K562 (cell line): ENCODE measurements at regions not wholly inside any gene's neighbourhood (a gene's known extent, or its start where the extent isn't known, plus 50 kb on each side); places are given as distances from the start of the nearest gene placed in this dataset.

Experiments used
- ATAC-seq: fragments of 200-7000 bp; cut with Tn5 transposase; 3 replicates; pipeline ENCODE4 v1.9.1; 2020; ENCODE audit warnings: moderate library complexity
- BruUV-seq: library from RNA; stranded (reverse); fragments of 400-500 nt; replicated peaks from 2 replicates; lab custom pipeline; 2021; lab: Mats Ljungman, UMichigan
- CTCF ChIA-PET: fragments of 300-600 bp; formaldehyde crosslinking; extraction: SDS; loops from one replicate; lab custom pipeline; 2021; ENCODE audit warnings: low intra/inter-chr PET ratio; lab: Yijun Ruan, JAX
- POLR2A ChIA-PET: fragments of 300-600, 350-650 bp; sonication (Branson Sonifier 250); formaldehyde crosslinking; extraction: SDS; loops from one replicate; lab custom pipeline; 2021; ENCODE audit warnings: antibody characterized with exemption, inconsistent platforms; lab: Yijun Ruan, JAX
- DNase-seq, 4 experiments: peaks; one replicate each; pipeline versions ENCODE4 v3.0.0 to v3.0.0-alpha.2; 2011 to 2018; ENCODE audit warnings: low spot score in 3 of 4, mixed read lengths in 3 of 4; ENCODE audit errors: extremely low read depth in 1 of 4
- FAIRE-seq: peaks from 2 replicates; lab custom pipeline; 2011; peaks lifted over from hg19 to GRCh38; lab: Jason Lieb, UNC
- H2AFZ ChIP-seq: 2 replicates; pipeline ENCODE4 v1.6.0; 2011; ENCODE audit warnings: low read depth, low read length, control low read depth, inconsistent platforms
- H3K27ac ChIP-seq: fragments of 200-600 bp; 3 replicates; pipeline ENCODE4 v1.8.0; 2011; ENCODE audit warnings: low read depth, mild to moderate bottlenecking, control low read depth, inconsistent platforms, low read length, moderate library complexity, mixed read lengths; ENCODE audit errors: extremely low read depth
- H3K27me3 ChIP-seq, 2 experiments: fragments of 300-600 bp in 1 of 2; 2 replicates in 1 of 2; 3 replicates in 1 of 2; pipeline versions ENCODE4 v1.6.0 to v1.8.0; 2011; ENCODE audit warnings: inconsistent platforms in 2 of 2, low read length in 2 of 2, mild to moderate bottlenecking in 1 of 2, mixed read lengths in 1 of 2, moderate library complexity in 1 of 2; ENCODE audit not compliant: control insufficient read depth in 2 of 2, insufficient read depth in 2 of 2
- H3K36me3 ChIP-seq: fragments of 300-600 bp; 3 replicates; pipeline ENCODE4 v1.8.0; 2011; ENCODE audit warnings: mild to moderate bottlenecking, low read length, inconsistent platforms; ENCODE audit not compliant: control insufficient read depth, insufficient read depth
- H3K4me1 ChIP-seq, 2 experiments: fragments of 200-600 bp in 1 of 2; replicated peaks in 1 of 2; 2 replicates in 1 of 2; 3 replicates in 1 of 2; pipeline versions ENCODE4 v1.5.1 to v1.8.0; 2011; ENCODE audit warnings: inconsistent platforms in 2 of 2, low read length in 2 of 2, mild to moderate bottlenecking in 1 of 2, mixed read lengths in 1 of 2, moderate library complexity in 1 of 2; ENCODE audit not compliant: control insufficient read depth in 2 of 2, insufficient read depth in 2 of 2
- H3K4me2 ChIP-seq: 2 replicates; pipeline ENCODE4 v1.6.1; 2011; ENCODE audit warnings: low read length, control low read depth, inconsistent platforms, mixed read lengths; ENCODE audit not compliant: insufficient read depth
- H3K4me3 ChIP-seq: fragments of 200-600 bp; sonication (generic), shearing (Covaris generic); 2 replicates; pipeline ENCODE4 v1.5.1; 2016; ENCODE audit warnings: control low read depth, inconsistent platforms
- H3K79me2 ChIP-seq: fragments of 200-600 bp; 3 replicates; pipeline ENCODE4 v1.8.0; 2011; ENCODE audit warnings: low read length, inconsistent platforms; ENCODE audit not compliant: control insufficient read depth, insufficient read depth
- H3K9ac ChIP-seq, 2 experiments: 2 replicates each; pipeline versions ENCODE4 v1.6.0 to v1.6.1; 2011; ENCODE audit warnings: low read depth in 2 of 2, low read length in 2 of 2, control low read depth in 1 of 2, inconsistent platforms in 1 of 2, mild to moderate bottlenecking in 1 of 2, mixed read lengths in 1 of 2; ENCODE audit not compliant: insufficient read depth in 1 of 2
- H3K9me1 ChIP-seq: one replicate; pipeline ENCODE4 v1.6.0; 2011; ENCODE audit warnings: inconsistent platforms, mild to moderate bottlenecking, low read length, moderate library complexity; ENCODE audit not compliant: control insufficient read depth, insufficient read depth
- H3K9me3 ChIP-seq: replicated peaks from 2 replicates; pipeline ENCODE4 v1.5.1; 2011; ENCODE audit warnings: low read depth, low read length, inconsistent platforms; ENCODE audit not compliant: control insufficient read depth, insufficient read depth
- H4K20me1 ChIP-seq: replicated peaks from 2 replicates; pipeline ENCODE4 v1.6.1; 2011; ENCODE audit warnings: low read length, inconsistent platforms, mixed read lengths; ENCODE audit not compliant: control insufficient read depth, insufficient read depth
- BMI1 ChIP-seq: fragments of 150-350 bp; IDR thresholded peaks from 2 replicates; pipeline ENCODE4 v1.6.1; 2014; ENCODE audit warnings: low read length
- CBX1 ChIP-seq: sonication (generic); IDR thresholded peaks from 2 replicates; pipeline ENCODE4 v1.6.1; 2016; ENCODE audit warnings: antibody characterized with exemption, low read depth, mild to moderate bottlenecking
- CXXC5 ChIP-seq: fragments of 250-450 bp; sonication (Bioruptor Pico); IDR thresholded peaks from 2 replicates; pipeline ENCODE4 v1.8.0; 2022; ENCODE audit warnings: inconsistent platforms, mild to moderate bottlenecking, moderate library complexity
- FOS ChIP-seq: IDR thresholded peaks from 3 replicates; pipeline ENCODE4 v1.6.1; 2011; ENCODE audit not compliant: insufficient read length; ENCODE audit errors: extremely low read depth
- MTA1 ChIP-seq: fragments of 450-650 bp; IDR thresholded peaks from 2 replicates; pipeline ENCODE4 v1.6.1; 2017; ENCODE audit warnings: borderline replicate concordance
- NFXL1 ChIP-seq: fragments of 450-650 bp; formaldehyde crosslinking; IDR thresholded peaks from 2 replicates; pipeline ENCODE4 v1.4.0; 2021; ENCODE audit warnings: mild to moderate bottlenecking
- RBM25 ChIP-seq: fragments of 200-400 bp; formaldehyde crosslinking; IDR thresholded peaks from 2 replicates; pipeline ENCODE4 v1.6.1; 2018; ENCODE audit warnings: low read length, low read depth, moderate library complexity; ENCODE audit not compliant: severe bottlenecking
- RFX1 ChIP-seq: fragments of 450-650 bp; IDR thresholded peaks from 2 replicates; pipeline ENCODE4 v1.6.1; 2016; ENCODE audit warnings: mild to moderate bottlenecking, moderate library complexity
- TAL1 ChIP-seq: fragments of 450-650 bp; IDR thresholded peaks from 2 replicates; pipeline ENCODE4 v1.6.1; 2016; ENCODE audit warnings: mild to moderate bottlenecking
- TARDBP ChIP-seq: fragments of 450-650 bp; IDR thresholded peaks from 2 replicates; pipeline ENCODE4 v1.6.1; 2016
- ZFX ChIP-seq: sonication (generic); formaldehyde crosslinking; IDR thresholded peaks from 2 replicates; pipeline ENCODE4 v1.8.0; 2022; ENCODE audit warnings: mild to moderate bottlenecking, missing genetic modification reagents, moderate library complexity
- WGBS: fragments of 100-300 bp; shearing (Covaris generic); methylation state at CpG from one replicate; pipeline ENCODE4 v1.1.6; 2016; ENCODE audit warnings: low coverage, mixed read lengths; ENCODE audit not compliant: insufficient coverage; ENCODE audit errors: missing lambda C conversion rate; 5-methylcytosine and 5-hydroxymethylcytosine counted together
- in situ Hi-C: fragments of 300-500 bp; cut with MboI; formaldehyde crosslinking; loops from 4 replicates; pipeline ENCODE4 v1.15.0; 2018; ENCODE audit warnings: inconsistent platforms, mixed read lengths
- intact Hi-C: fragments of 100-400 bp; cut with micrococcal nuclease; formaldehyde crosslinking; loops from 2 replicates; pipeline ENCODE4 v1.14.2; 2022
- TF ChIP-seq, protein P1 (sequence below), 3 experiments: fragments of 200-800 bp in 1 of 3; fragments of 250-450 bp in 1 of 3; fragments of 450-650 bp in 1 of 3; sonication (Bioruptor Pico) in 1 of 3; sonication (Bioruptor generic) in 1 of 3; formaldehyde crosslinking in 1 of 3; IDR thresholded peaks; 2 replicates each; pipeline versions ENCODE4 v1.6.1 to v1.8.0; 2016 to 2022; ENCODE audit warnings: mild to moderate bottlenecking in 2 of 3, missing genetic modification characterization in 2 of 3, missing compliant biosample characterization in 1 of 3, moderate library complexity in 1 of 3

DNA sequence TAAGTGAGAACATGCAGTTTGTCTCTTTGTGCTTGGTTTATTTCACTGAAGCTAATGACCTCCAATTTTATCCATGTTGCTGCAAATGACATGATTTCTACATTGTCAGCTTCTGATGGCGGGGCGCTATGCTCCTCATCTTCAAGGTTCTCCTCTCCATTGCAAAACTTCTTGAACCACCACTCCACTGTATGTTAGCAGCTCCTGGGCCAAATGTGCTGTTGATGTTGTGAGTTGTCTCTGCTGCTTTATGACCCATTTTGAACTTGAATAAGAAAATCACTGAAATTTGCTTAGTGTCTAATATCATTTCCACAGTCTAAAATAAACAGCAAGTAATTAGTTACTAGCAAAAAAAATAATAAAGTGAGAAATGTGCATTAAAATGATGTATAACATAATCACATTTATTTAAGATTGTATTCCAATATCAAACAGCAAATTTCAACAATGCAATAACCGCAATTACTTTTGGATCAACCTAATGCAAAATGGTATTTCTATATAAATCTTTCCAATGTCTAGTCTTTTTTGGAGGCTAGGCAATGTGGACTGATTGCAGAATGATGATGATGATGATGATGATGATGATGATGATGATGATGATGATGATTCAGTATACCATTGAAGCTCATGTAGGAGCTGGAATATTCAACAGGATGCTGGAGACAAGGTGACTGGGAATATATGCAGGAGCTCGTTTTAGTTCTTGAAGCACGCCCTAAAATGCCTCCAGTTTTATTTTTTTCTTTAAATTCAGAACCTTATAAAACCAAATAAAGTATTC lies 304.9 kb upstream of the KYNU start:
- CTCF ChIA-PET = no interaction called here

DNA sequence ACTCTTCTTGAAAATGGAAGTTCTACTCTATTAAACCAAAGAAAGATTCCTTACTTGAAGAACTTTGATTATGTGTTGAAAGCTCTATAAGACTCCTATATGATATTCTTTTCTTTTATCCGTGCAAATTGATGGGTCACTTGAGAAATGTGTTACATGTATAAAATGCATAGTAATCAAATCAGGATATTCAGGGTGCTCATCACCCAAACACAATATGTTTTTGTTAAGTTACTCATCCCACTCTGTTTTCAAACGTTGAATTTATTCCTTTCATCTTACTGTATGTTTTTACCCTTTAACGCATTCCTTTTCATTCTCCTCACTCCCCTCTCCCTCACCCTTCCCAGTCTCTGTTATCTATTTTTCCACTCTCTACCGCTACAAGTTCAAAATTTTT lies 305.5 kb upstream of the KYNU start:
- no peaks in the 10 kb centered on the region for H3K9me3 ChIP-seq
- WGBS = 0% methylated on average over 4 of the region's 4 CpGs
- TF ChIP-seq TAL1 = no peak
- no peak for TF ChIP-seq ZFX (CRISPR knock-in tag)
- no peak for TF ChIP-seq TARDBP
- no peak for TF ChIP-seq RFX1
- TF ChIP-seq RBM25 = no peak
- TF ChIP-seq, protein P1, sequence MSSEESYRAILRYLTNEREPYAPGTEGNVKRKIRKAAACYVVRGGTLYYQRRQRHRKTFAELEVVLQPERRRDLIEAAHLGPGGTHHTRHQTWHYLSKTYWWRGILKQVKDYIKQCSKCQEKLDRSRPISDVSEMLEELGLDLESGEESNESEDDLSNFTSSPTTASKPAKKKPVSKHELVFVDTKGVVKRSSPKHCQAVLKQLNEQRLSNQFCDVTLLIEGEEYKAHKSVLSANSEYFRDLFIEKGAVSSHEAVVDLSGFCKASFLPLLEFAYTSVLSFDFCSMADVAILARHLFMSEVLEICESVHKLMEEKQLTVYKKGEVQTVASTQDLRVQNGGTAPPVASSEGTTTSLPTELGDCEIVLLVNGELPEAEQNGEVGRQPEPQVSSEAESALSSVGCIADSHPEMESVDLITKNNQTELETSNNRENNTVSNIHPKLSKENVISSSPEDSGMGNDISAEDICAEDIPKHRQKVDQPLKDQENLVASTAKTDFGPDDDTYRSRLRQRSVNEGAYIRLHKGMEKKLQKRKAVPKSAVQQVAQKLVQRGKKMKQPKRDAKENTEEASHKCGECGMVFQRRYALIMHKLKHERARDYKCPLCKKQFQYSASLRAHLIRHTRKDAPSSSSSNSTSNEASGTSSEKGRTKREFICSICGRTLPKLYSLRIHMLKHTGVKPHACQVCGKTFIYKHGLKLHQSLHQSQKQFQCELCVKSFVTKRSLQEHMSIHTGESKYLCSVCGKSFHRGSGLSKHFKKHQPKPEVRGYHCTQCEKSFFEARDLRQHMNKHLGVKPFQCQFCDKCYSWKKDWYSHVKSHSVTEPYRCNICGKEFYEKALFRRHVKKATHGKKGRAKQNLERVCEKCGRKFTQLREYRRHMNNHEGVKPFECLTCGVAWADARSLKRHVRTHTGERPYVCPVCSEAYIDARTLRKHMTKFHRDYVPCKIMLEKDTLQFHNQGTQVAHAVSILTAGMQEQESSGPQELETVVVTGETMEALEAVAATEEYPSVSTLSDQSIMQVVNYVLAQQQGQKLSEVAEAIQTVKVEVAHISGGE (CRISPR knock-in tag; IDR thresholded peaks at IDR 0.05) = no peak
- no peak for TF ChIP-seq FOS

More for the DNA sequence above, 304.9 kb upstream of the KYNU start:
- H3K27me3 ChIP-seq = no peaks in the 10 kb centered on the region
- DNase-seq = no peak
- no peaks in the 10 kb centered on the region for H3K79me2 ChIP-seq
- no TSS peak for BruUV-seq
- no peaks in the 10 kb centered on the region for H3K9me1 ChIP-seq
- H3K27ac ChIP-seq = no peak overlapping the region
- no peaks in the 10 kb centered on the region for H4K20me1 ChIP-seq
- intact Hi-C loops = no loop called here
- no peak overlapping the region for H2AFZ ChIP-seq
- H3K9ac ChIP-seq = no peak overlapping the region
- no peaks in the 10 kb centered on the region for H3K9me3 ChIP-seq
- no peaks in the 10 kb centered on the region for H3K4me1 ChIP-seq
- H3K4me3 ChIP-seq = no peak overlapping the region
- no peak overlapping the region for H3K4me2 ChIP-seq
- H3K36me3 ChIP-seq = no peaks in the 10 kb centered on the region
- TF ChIP-seq NFXL1 (CRISPR knock-in tag) (no peak), MTA1 (no peak), CXXC5 (CRISPR knock-in tag) (no peak), CBX1 (no peak), BMI1 (no peak)
- in situ Hi-C loops = no loop called here
- FAIRE-seq = no peak
- WGBS = 1% methylated on average over 5 of the region's 5 CpGs
- ATAC-seq = no peak
- POLR2A ChIA-PET = no interaction called here

More for the DNA sequence above, 305.5 kb upstream of the KYNU start:
- Histone ChIP-seq H3K27ac (no peak overlapping the region), H3K4me2 (no peak overlapping the region), H3K4me1 (no peaks in the 10 kb centered on the region), H3K36me3 (no peaks in the 10 kb centered on the region), H4K20me1 (no peaks in the 10 kb centered on the region), H2AFZ (no peak overlapping the region), H3K27me3 (no peaks in the 10 kb centered on the region), H3K9ac (no peak overlapping the region), H3K4me3 (no peak overlapping the region), H3K79me2 (no peaks in the 10 kb centered on the region), H3K9me1 (no peaks in the 10 kb centered on the region)
- ChIA-PET POLR2A (no interaction called here), CTCF (no interaction called here)
- DNase-seq (no peak), ATAC-seq (no peak), FAIRE-seq (no peak)
- intact Hi-C loops (no loop called here), in situ Hi-C loops (no loop called here)
- no TSS peak for BruUV-seq
